GM18520 (cell line): ENCODE measurements at regions not wholly inside any gene's neighbourhood (a gene's known extent, or its start where the extent isn't known, plus 50 kb on each side); places are given as distances from the start of the nearest gene placed in this dataset.
"Not testable (repeated sequence)": the region's sequence is repeated elsewhere in the genome, so short reads cannot be mapped to it uniquely, and the experiment has no call there.

Source experiments
- ATAC-seq: cut with Tn5 transposase; IDR thresholded peaks from one replicate; pipeline ENCODE4 v1.9.1; 2021; ENCODE audit not compliant: unreplicated experiment

DNA sequence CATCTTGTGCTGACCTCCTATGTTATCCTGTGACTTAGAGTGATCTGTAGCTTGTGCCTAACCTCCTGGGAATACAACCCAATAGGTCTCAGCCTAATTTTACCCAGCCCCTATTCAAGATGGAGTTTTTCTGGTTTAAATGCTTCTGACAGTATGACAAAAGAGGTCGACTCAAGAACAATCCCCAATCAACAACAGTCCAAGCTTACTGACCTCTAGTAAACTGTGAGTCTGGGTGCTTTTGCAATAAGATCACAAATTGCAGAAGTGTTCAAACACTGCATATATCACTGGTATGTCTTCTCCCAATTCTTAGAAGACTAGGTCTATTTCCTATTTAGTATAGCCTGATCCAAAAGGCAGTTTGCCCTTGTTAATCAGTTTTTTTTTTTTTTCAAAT, 323.5 kb upstream of the PTGER4 start:
- ATAC-seq = no peak

DNA sequence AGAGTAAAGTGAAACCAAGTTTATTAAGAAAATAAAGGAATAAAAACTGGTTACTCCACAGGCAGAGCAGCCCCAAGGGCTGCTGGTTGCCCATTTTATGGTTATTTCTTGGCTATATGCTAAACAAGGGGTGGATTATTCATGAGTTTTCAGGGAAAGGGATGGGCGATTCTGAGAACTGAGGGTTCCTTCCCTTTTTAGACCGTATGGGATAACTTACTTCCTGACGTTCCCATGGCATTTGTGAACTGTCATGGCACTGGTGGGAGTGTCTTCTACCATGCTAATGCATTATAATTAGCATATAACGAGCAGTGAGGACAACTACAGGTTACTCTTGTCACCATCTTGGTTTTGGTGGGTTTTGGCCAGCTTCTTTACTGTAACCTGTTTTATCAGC, 323.9 kb upstream of the PTGER4 start:
- no peak for ATAC-seq

DNA sequence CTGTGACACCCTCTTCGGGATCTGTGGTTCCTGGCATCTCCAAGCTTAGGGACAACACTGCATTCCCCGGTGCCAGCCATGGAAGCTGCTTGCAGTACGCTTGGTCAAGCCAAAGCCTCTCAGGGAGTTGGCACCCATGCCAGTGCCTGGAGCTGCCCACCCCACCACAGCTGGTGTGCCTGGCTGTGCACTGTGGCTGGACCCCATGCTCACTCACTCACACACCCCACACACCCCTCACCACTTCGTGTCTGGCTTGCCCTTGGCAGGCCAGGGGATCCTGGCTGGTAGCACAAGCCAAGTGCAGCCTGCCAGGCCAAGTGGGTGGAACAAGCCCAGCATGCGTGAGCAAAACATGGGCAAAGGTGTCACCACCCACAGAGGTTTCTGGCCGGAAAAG, 324.5 kb upstream of the PTGER4 start:
- ATAC-seq = no peak

DNA sequence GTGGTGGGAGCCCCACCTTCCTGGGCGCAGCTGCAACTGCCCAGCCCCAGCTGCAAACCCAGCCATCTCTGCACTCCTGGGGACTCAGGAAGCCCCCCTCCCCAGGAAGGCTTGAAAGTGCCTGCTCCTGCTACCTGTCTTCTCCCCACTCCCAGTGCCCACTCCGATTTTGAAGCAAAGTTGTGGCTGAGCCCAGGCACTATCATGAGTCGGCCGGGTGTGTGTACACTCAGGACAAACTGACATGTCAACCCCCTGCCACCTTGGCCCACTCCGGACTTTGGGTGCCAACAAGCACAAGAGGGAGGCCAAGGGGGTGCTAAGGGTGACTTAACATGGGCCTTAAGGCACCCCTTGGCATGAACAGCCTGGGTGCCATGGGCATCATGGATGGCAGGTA, 325.5 kb upstream of the PTGER4 start:
- ATAC-seq = no peak

DNA sequence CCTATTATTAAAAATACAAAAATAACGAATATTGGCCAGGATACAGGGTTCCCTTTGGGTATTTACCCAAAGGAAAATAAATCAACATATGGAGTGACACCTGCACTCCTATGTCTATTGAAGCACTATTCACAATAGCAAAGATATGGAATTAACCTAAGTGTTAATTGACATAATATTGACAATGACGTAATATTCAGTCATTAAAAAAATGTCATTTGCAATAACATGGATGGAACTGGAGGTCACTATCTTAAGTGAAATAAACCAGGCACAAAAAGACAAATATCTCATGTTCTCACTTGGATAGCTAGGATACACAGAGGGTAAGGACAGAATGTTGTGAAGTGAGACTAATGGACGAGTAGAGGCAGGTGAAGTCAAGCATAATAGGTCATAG, 326.3 kb upstream of the PTGER4 start:
- ATAC-seq = no peak

DNA sequence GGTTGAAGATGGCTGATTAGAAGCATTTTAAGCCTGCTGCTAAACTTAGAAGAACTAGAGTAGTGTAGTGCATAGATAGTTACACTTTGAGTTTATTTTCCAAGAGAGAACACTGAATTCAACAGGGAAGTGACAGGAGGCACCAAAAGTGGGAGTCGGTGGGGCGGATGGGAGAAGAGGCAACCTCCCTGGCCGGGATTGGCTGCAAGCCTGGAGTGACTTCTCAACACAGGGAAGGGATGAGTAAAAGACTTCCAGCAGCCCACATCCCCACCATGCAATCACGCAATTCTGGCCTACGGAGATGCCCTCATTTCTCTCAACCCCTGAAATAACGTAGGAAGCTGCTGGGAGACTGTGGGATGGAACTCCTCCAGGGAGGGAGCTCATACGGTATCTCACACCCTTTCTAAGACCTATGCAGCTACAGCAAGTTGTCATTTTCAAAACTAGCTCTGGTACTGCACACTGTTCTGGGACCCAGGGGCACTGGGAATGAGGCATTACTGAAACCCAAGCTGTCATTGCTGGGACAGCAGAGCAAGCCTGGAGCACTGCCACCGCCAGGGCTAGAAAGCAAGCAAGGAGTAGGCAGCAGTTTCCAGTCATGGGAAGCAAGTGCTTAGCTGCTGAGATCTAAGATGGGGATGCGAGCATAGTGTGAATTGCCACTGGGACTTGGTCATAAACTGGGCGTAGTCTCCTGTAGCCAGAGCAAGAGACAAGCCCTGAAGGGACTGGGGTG, 331.6 kb upstream of the PTGER4 start:
- no peak for ATAC-seq

DNA sequence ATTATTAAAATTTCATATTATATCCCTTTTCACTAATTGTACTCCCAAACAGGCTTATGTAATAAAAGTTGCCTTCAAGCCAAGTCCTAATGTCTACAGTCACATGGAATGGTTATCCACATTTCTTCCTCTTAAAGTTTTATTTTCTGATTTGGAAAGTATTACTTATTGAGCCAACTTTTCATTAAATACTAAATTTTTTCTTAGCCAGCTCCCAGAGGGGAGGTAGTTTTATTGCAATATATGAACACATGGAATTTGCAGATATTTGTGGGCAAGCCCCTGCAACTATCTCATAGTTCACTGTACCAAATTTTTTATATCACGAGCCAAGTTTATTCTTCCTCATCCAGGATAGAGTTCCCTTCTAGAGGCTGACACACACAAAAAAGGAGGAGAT, 332.8 kb upstream of the PTGER4 start:
- ATAC-seq = no peak

DNA sequence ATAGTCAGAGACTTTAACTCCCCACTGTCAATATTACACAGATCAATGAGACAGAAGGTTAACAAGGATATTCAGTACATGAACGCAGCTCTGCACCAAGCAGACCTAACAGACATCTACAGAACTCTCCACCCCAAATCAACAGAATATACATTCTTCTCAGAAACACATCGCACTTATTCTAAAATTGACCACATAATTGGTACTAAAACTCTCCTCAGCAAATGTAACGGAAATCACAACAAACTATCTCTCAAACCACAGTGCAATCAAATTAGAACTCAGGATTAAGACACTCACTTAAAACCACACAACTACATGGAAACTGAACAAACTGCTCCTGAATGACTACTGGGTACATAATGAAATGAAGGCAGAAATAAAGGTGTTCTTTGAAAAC, 341.3 kb upstream of the PTGER4 start:
- not testable (repeated sequence) for ATAC-seq

DNA sequence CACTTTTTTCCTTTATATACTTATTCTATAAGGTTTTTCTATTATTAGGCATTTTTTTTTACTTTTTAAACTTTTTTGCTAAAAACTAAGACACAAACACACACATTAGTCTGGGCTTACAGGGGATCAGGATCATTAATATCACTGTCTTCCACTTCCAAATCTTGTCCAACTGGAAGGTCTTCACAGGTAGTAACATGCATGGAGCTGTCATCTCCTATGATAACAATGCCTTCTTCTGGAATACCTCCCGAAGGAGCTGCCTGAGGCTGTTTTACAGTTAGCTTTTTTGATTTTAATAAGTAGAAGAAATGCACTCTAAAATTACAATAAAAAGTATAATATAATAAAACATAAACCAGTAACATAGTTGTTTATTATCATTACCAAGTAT, 345.5 kb upstream of the PTGER4 start:
- ATAC-seq = no peak

DNA sequence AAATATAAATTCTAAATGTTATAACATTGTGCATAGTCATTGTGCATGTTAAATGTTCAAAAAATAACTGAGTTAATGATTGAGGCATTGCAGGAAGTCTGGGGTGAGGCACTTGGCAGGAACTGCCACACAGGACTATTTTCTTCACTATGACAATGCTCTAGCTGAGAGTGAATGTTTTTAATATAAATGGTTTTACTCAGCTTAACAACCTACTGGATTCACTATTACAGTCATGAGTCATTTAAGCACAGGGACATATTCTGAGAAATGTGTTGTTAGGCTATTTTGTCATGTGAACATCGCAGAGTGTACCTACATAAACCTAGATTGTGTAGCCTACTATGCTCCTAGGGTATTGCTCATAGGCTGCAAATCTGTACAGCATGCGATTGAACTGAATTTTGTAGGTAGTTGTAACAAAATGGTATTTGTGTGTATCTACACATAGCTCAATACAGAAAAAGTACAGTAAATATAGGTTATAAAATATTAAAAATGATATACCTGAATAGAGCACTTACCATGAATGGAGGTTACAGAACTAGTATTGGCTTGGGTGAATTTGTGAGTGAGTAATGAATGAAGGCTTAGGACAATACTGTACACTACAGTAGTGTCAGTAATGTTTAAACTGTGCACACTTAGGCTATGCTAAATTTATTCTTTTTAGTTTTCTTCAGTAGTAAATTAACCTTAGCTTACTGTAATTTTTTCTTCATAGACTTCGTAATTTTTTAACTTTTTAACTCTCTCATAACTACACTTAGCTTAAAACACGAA, 346.1 kb upstream of the PTGER4 start:
- no peak for ATAC-seq

DNA sequence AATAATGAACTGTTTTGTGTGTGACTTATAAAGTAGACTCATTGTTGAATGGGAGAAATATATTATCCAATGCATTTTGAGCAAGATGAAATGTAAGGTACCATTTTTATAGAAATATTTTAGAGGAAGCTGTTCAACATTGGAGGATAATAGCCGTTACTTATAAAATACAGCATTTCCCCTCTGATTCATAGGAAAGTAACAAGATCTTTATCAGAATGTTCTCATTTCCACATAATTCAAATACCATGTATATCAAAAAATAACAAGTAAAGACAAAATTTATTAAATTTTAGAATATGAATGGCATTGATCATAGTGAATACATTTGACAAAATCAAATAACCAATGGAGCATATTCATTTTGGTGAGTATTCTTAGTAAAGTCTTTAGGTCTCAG, 346.7 kb upstream of the PTGER4 start:
- no peak for ATAC-seq

DNA sequence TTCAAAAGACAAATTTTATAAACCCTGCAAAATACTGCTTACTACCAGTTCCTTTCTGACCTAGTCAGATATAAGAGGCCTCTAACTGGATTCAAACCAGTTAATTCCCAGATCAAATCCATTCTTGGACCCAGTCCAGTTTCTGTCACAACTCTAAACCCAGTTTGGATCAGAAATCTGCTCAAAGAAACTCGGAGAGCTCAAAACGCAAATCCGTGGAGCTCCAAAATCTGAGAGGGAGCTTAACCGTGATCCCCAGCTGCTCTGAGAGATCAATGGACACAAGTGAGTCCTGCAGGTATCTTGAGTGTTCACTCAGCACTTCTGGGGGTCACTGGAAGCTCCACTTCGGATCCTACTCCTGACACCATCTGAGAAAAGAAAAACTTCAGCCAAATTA, 348.1 kb upstream of the PTGER4 start:
- no peak for ATAC-seq

DNA sequence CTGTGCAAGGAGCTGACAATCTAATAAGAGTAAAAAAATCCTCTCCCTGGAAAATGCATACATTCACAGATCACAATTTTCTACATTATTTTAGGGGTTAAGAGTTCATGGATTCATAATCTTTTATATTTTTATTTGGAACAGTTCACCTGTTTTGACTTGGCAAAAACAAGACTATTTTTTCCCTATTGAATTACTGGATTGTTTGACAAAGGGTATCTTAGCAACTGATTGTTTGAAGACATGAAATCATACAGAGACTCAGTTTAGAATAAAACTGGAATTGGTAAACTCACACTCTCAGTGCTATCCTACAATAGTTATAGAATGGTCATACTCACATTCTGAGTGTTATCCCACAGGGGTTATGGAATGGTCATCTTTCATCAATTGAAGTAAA, 358.2 kb upstream of the PTGER4 start:
- no peak for ATAC-seq

DNA sequence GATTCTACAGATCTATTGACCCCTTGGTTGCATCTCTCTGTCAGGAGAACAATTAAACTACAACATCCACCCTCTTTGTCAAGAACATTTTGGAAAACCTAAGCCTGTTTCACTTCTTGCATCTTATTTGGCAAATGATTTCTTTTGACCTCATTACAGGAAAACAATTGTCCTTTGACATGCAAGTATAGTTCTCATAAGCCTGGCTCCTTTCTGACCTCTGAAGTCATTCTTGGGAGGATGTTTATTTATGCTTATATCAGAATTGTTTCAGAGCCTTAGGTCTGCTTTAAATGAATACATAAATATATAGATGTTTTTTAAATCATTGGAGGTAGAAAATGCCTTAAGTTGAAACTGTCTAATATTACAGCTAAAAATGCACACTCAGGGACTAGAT, 361.3 kb upstream of the PTGER4 start:
- no peak for ATAC-seq

DNA sequence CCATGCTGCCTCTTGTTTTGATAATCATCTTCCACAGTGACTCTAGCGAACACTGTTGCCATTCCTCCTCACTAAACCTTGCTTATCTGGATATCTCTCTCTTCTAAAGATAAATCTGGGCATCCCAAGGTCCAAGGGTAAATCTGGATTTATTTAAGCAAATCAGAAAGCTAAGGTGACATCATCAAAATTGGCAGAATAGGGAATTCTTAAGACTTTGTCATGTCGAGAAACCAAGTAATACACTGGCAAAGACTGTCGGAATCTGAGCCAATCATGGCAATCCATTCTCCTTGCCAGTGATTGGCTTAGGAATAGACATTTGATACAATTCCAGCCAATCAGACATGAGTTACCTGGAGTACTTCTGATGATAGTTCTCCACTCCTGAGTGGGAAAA, 362.7 kb upstream of the PTGER4 start:
- ATAC-seq = no peak

DNA sequence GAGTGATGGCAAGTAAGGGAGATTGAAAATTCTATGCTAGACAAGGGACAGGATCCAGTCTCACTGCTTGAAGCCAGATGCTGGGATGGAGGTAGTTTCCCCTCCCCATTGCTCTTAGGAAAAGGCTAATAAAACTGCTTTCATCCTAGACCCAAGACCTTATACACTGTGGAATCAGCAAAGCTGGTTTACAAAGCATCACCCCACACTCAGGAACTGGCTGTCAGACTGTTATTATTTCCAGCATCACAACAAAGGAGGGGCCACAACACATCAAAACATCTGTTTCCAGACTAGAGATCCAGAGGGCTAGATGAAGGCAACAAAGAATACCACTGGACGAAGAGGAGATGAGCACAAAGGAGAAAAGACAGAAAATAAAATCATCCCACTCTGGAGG, 364.6 kb upstream of the PTGER4 start:
- no peak for ATAC-seq

DNA sequence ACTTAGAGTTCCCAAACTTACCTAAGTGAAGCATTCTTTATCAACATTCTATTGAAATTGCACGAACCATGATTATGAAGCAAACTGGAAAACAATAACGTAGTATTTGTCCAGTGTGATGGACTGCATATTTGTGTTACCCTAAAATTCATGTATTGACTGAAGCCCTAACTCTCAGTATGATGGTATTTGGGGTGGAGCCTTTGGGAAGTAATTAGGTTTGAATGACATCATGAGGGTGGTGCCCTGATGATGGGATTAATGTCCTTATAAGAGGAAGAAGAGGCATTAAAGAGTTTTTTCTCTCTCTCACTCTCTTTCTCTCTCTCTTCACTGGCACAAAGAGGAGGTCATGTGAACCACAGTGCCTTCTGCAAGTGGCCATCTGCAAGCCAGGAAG, 365.4 kb upstream of the PTGER4 start:
- no peak for ATAC-seq

DNA sequence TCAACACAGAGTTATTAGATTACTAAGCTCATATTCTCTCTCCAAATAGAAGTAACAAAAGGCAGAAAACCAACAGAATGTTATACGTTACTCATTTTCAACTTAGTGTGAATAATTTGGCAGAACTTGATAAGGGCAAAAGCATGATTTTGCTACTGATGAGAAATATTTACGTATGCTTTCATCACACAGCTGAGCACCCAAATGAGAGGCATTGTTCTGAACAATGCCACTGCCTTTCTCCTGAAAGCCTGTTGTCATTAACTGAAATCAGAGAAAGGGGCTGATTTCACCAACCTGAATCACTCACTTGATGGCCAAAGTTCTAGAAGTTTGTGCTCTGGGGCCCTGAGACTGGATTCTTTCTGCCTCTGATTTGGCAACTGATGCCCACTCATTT, 367.5 kb upstream of the PTGER4 start:
- no peak for ATAC-seq

DNA sequence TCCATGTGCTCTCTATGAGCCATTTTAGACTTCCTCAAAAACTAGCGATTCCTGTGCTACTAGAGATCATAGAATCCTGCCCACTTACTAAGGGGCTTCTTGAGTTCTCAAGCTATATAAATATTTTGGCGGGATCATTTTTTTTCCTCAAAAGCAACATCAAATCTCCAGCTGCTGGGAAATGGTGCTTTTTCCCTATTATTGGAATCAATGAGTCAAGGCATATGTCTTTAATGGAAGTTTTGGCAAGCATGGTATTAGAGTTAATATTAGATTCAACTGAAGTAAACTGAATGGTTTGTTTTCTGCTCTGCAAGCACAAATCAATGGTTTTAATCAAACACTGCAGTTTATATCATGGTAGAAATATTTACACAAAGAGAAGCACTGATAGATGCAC, 369.9 kb upstream of the PTGER4 start:
- no peak for ATAC-seq

DNA sequence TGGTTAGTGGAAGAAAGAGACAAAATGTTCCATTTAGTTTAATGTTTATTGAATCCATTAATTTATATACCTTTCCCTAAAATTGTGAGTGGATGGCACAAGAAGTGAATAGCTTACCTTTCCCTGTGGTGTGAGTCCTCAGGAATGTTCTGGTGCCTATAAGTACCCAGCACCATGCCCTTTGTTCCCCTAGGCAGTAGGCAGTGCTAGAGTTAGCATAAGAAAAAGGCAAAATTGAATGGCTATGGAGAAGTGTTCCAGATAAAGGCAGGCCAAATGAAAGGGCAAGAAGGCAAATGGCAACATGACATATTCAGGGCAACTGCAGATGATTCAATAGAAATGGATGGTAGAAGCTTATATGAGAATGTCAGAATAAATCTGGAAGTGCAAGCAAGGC, 370.8 kb upstream of the PTGER4 start:
- ATAC-seq = no peak

DNA sequence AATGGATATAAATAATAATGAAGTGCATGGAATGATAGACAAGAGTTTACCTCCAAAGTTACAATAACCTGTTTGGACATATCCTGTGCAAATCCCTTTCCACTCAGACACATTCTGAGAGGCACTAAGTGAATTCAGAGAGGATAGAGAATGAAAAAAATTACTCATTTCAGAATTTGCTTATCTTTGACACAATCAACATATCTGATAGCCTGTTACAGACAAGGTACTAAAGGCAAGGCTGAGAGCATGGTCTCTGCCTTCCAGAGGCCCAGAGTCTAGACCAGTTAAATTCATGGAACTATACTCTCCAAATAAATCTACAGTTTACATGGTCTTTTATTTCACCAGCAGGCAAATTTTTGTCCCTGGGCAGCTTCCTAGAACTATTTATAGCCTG, 371.8 kb upstream of the PTGER4 start:
- no peak for ATAC-seq

DNA sequence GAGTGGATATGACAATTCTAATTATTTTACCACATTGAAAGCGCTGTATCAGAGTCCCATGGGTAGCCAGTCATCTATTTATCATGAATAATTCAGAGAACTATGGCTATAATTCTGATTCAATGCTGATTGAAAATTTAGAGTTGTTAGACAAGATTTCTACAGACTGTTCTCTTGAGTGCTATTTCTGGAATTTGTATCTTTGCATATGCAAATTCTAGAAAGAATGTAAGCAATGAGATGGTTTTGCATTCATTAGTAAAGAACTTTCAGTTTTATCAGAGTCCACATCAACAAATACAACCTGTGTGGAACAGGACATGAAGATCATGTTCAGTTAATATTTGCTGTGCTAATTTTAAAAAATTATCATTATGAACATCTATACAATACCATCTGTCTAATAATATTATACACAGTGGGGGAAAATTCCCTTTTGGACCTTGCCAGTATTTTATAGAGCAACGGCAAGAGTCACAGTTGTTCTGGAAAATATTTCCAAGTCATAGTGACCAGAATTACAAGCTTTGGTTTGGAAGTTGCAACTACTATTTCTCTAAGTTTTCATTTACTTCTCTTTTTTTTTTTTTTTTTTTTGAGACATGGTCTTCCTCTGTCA, 372.7 kb upstream of the PTGER4 start:
- ATAC-seq = no peak
